ENCODE measurements at regions not wholly inside any gene's neighbourhood (a gene's known extent, or its start where the extent isn't known, plus 50 kb on each side); places are given as distances from the start of the nearest gene placed in this dataset.

DNA sequence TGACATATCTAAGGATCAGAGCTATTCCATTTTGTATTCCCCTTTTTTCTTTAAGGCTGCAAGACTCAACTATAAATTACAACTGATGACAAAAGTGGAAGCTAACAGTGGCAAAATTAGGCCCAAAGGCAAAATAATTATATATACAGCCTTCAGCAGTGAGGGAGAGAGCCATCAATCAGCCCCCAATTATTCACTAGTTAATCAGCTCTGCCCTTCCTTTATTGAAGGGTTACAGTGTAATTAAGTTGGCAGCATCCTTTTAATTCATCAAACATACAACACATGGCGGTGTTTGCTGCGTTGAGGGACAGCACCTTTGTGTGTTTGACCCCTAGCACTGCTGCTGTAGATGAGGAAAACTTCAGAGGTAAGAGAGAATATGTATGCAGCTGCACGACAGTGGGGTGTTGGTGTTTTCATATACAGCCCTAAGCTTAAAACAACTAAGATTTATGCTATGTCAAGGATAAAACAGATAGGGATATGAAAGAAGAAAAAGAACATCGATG lies 973.9 kb upstream of the POU3F4 start:
- TF ChIP-seq, protein P1, sequence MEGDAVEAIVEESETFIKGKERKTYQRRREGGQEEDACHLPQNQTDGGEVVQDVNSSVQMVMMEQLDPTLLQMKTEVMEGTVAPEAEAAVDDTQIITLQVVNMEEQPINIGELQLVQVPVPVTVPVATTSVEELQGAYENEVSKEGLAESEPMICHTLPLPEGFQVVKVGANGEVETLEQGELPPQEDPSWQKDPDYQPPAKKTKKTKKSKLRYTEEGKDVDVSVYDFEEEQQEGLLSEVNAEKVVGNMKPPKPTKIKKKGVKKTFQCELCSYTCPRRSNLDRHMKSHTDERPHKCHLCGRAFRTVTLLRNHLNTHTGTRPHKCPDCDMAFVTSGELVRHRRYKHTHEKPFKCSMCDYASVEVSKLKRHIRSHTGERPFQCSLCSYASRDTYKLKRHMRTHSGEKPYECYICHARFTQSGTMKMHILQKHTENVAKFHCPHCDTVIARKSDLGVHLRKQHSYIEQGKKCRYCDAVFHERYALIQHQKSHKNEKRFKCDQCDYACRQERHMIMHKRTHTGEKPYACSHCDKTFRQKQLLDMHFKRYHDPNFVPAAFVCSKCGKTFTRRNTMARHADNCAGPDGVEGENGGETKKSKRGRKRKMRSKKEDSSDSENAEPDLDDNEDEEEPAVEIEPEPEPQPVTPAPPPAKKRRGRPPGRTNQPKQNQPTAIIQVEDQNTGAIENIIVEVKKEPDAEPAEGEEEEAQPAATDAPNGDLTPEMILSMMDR (IDR thresholded peaks at IDR 0.05; ENCODE audit: low read depth, low read length) = no peak
- TF ChIP-seq, protein P2, sequence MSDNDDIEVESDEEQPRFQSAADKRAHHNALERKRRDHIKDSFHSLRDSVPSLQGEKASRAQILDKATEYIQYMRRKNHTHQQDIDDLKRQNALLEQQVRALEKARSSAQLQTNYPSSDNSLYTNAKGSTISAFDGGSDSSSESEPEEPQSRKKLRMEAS (IDR thresholded peaks at IDR 0.05; ENCODE audit: low read depth, low read length) = no peak
